HG03064 (cell line): ENCODE measurements at regions not wholly inside any gene's neighbourhood (a gene's known extent, or its start where the extent isn't known, plus 50 kb on each side); places are given as distances from the start of the nearest gene placed in this dataset.

Source experiments
- ATAC-seq: cut with Tn5 transposase; IDR thresholded peaks from one replicate; pipeline ENCODE4 v1.9.1; 2021; ENCODE audit warnings: low read depth; ENCODE audit not compliant: unreplicated experiment

- no peak for ATAC-seq
Measured at GRCh38 chr13:99863789-99864626, 107.6 kb downstream of the ZIC5 start.

- ATAC-seq = no peak
Measured at GRCh38 chr13:99862244-99862643, 109.3 kb downstream of the ZIC5 start.

- ATAC-seq = no peak
Measured at GRCh38 chr13:99861771-99862170, 109.8 kb downstream of the ZIC5 start.

- no peak for ATAC-seq
Measured at GRCh38 chr13:99860745-99861144, 110.8 kb downstream of the ZIC5 start.

- ATAC-seq = peak; percentile 97
Measured at GRCh38 chr13:99859178-99860177, 112.1 kb downstream of the ZIC5 start.

- ATAC-seq = no peak
Measured at GRCh38 chr13:99857738-99858137, 113.8 kb downstream of the ZIC5 start.

GRCh38 chr13:99855526-99856420 lies 115.8 kb downstream of the ZIC5 start:
- ATAC-seq = no peak

- no peak for ATAC-seq
Measured at GRCh38 chr13:99854366-99854765, 117.2 kb downstream of the ZIC5 start.

GRCh38 chr13:99847318-99847750 lies 124.2 kb downstream of the ZIC5 start:
- no peak for ATAC-seq

- no peak for ATAC-seq
Measured at GRCh38 chr13:99845161-99845874, 126.2 kb downstream of the ZIC5 start.

- no peak for ATAC-seq
Measured at GRCh38 chr13:99844421-99844820, 127.1 kb downstream of the ZIC5 start.

- no peak for ATAC-seq
Measured at GRCh38 chr13:99843872-99844271, 127.7 kb downstream of the ZIC5 start.

GRCh38 chr13:99842405-99842804 lies 129.2 kb downstream of the ZIC5 start:
- ATAC-seq = no peak

- no peak for ATAC-seq
Measured at GRCh38 chr13:99836291-99836690, 135.3 kb downstream of the ZIC5 start.

GRCh38 chr13:99835442-99835841 lies 136.1 kb downstream of the ZIC5 start:
- ATAC-seq = no peak

GRCh38 chr13:99834246-99834645 lies 137.3 kb downstream of the ZIC5 start:
- no peak for ATAC-seq

- ATAC-seq = no peak
Measured at GRCh38 chr13:99832347-99832746, 139.2 kb downstream of the ZIC5 start.

- no peak for ATAC-seq
Measured at GRCh38 chr13:99830931-99831330, 140.6 kb downstream of the ZIC5 start.

- ATAC-seq = no peak
Measured at GRCh38 chr13:99829593-99830239, 141.9 kb downstream of the ZIC5 start.
